IMR-90 (cell line): ENCODE measurements at regions not wholly inside any gene's neighbourhood (a gene's known extent, or its start where the extent isn't known, plus 50 kb on each side); places are given as distances from the start of the nearest gene placed in this dataset.

Source experiments
- BHLHE40 ChIP-seq: fragments of 150-350 bp; IDR thresholded peaks from 2 replicates; pipeline ENCODE4 v1.6.1; 2016; ENCODE audit warnings: mild to moderate bottlenecking, low read depth, low read length
- CTCF ChIP-seq: conservative IDR thresholded peaks from 2 replicates; pipeline ENCODE4 v1.5.1; 2012; ENCODE audit warnings: mild to moderate bottlenecking, low read depth, low read length, improper control_type of control experiment
- FOS ChIP-seq: fragments of 150-350 bp; IDR thresholded peaks from 2 replicates; pipeline ENCODE4 v1.6.1; 2016; ENCODE audit warnings: low read depth, low read length
- MAFK ChIP-seq: IDR thresholded peaks from 2 replicates; pipeline ENCODE4 v1.6.1; 2012; ENCODE audit warnings: low read depth, low read length, improper control_type of control experiment
- MAZ ChIP-seq: IDR thresholded peaks from 2 replicates; pipeline ENCODE4 v1.6.1; 2012; ENCODE audit warnings: low read depth, mild to moderate bottlenecking, low read length, improper control_type of control experiment, moderate library complexity, borderline replicate concordance
- MXI1 ChIP-seq: IDR thresholded peaks from 2 replicates; pipeline ENCODE4 v1.6.1; 2012; ENCODE audit warnings: low read depth, mild to moderate bottlenecking, low read length, moderate library complexity, borderline replicate concordance
- POLR2A ChIP-seq: IDR thresholded peaks from 2 replicates; pipeline ENCODE4 v1.6.1; 2012; ENCODE audit warnings: mild to moderate bottlenecking, low read depth, low read length
- RAD21 ChIP-seq: IDR thresholded peaks from 2 replicates; pipeline ENCODE4 v1.6.1; 2012; ENCODE audit warnings: low read length, improper control_type of control experiment
- RCOR1 ChIP-seq: IDR thresholded peaks from 2 replicates; pipeline ENCODE4 v1.6.1; 2012; ENCODE audit warnings: mild to moderate bottlenecking, low read length, improper control_type of control experiment; ENCODE audit not compliant: insufficient replicate concordance
- RFX5 ChIP-seq: IDR thresholded peaks from 2 replicates; pipeline ENCODE4 v1.8.0; 2012; ENCODE audit warnings: low read depth, mild to moderate bottlenecking, low read length, moderate library complexity
- USF2 ChIP-seq: fragments of 150-350 bp; IDR thresholded peaks from 2 replicates; pipeline ENCODE4 v1.6.1; 2017; ENCODE audit warnings: mild to moderate bottlenecking, antibody characterized with exemption, low read length, low read depth

- TF ChIP-seq CTCF = no peak
- no peak for TF ChIP-seq POLR2A
- no peak for TF ChIP-seq MAZ
- no peak for TF ChIP-seq RFX5
- no peak for TF ChIP-seq MXI1
- no peak for TF ChIP-seq RCOR1
- no peak for TF ChIP-seq FOS
- TF ChIP-seq RAD21 = no peak
- no peak for TF ChIP-seq BHLHE40
- no peak for TF ChIP-seq USF2
- TF ChIP-seq MAFK = no peak
These were observed 178.6 kb downstream of the DUSP6 start for GRCh38 chr12:89173678-89174077.
